ENCODE measurements at regions not wholly inside any gene's neighbourhood (a gene's known extent, or its start where the extent isn't known, plus 50 kb on each side); places are given as distances from the start of the nearest gene placed in this dataset.
"Not testable (repeated sequence)": the region's sequence is repeated elsewhere in the genome, so short reads cannot be mapped to it uniquely, and the experiment has no call there.

DNA sequence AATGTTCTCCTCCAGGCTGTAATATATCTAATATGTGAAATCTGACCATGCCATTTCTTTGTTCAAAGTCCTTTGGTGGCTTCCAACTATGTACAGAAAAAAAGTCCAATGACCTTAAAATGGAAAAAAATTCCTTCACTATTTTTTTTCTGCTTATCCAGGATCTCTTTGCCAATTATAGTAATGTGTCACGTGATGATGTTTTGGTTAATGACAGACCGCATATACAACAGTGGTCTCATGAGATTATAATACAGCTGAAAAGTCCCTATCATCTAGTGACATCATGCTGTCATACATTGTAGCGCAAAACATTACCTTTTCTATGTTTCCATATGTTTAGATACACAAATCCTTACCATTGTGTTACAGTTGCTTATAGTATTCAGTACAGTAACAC, 477.6 kb downstream of the TMEM232 start:
- no peak for DNase-seq (ENCODE audit: low read depth in 2 of 2)

- DNase-seq (ENCODE audit: low read depth in 2 of 2) = no peak
Measured at GRCh38 chr5:110250355-110250754, 476.1 kb downstream of the TMEM232 start.

GRCh38 chr5:110250755-110251154, 475.7 kb downstream of the TMEM232 start:
- DNase-seq (ENCODE audit: low read depth in 2 of 2) = no peak

- no peak for DNase-seq (ENCODE audit: low read depth in 2 of 2)
Measured at GRCh38 chr5:110251366-110251765, 475.1 kb downstream of the TMEM232 start.

DNA sequence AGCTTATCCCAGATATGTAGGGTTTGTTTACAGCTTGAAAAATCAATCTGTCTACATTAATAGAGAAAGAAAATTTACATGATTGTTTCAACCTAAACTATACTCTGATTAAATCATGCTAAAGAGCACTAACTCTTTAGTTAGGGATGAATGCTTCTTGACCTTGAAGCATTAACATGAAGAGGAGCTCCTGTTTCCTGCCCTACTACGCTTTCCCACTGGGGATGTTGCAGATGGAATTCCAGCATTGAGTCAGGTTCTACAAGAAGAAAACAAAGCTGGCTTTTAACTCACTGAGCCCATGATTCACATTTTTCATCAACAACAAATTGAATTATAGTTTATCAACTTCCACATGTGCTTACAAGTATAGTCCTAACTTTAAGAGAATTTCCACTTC, 471.3 kb downstream of the TMEM232 start:
- no peak for DNase-seq (ENCODE audit: low read depth in 2 of 2)

GRCh38 chr5:110256298-110256697, 470.2 kb downstream of the TMEM232 start:
- no peak for DNase-seq (ENCODE audit: low read depth in 2 of 2)

DNA sequence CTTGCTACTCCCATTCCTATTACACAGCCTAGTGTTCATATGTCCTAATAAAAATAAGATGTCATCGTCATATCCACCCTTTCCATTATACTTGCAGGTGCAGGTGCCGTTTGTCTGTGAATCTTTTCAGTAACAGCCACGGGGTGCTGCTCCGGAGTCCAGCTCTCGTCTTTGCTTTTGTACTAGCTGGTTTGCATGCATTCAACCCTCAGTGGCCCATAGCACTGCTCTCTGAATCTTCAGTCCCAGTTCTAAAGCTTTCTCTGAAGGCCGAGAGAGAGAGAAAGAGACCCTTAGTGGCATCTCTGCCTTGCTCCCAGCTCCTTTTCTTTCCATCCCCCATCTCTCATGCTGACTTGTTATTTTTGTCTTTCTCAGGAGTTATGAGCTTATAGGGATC, 468.5 kb downstream of the TMEM232 start:
- no peak for DNase-seq (ENCODE audit: low read depth in 2 of 2)

DNA sequence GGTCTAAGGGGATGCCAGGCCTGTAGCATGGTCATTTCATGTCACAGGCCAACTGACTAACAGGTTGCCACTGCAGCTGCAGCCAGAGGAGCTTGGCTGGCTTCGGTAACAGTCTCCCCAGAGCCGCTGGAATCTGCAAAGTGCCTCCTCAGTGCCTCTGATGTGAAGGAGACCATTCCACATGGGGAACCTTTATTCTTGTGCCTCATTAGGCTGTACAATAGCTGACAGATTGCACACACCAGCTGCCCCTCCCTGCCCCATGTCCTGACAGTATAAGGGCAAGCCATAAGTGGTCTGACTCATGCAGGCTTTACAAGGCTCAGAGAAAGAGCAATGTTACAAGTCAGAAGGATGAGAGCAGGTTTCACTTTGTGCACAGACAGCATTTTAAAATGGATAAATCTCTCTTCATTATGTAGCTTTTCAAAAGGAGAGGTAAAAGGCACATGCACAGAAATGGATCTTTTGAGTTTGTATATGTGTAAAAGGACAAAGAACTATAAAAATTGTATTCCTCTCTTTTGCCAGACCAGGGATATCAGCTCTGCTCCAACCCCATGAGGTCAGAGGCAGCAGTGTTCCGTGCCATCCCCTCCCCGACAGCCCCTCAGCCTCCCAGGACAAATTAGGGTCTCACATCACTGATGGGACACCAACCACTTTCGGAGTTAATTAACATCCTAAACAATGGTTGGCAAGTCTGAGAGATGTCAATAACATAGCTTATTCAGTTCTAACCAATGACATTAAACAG, 467.8 kb downstream of the TMEM232 start:
- DNase-seq (ENCODE audit: low read depth in 2 of 2) = no peak

DNA sequence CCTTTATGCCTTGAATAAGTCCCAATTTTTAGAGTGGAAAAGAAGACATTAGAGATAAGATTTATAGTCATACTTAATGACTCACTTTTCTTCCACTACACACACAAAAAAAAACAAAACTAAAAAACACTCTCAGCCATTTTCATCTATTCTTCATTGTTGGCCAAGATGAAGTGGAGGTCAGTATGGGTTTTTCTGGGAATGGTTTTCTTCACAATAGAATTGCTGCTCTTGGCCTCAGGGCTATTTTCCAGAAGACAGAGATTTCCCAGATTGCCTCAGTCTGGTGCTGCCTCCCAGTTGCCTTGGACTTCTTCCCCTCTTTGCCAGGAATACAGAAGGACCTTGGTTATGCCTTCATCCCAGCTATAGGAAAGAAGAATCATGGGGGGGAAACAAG, 463.7 kb downstream of the TMEM232 start:
- no peak for DNase-seq (ENCODE audit: low read depth in 2 of 2)

DNA sequence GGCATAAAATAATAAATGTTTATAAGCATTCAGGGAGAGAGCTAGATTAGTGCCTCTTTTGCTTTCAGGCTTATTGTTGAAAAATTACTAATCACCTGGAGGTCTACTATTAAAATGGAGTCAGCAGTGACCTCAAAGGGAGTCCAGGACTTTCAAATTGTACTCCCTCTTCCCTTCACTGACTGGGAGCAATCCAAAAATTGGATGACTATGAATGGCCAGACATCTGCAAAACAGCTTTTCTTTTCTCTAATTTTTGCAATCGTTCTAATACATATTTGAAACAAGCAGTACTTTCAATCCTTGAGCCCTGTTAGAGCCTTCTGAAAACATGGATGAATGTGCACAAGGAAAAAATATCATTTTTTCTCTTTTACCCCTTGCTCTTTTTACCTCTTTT, 461.8 kb downstream of the TMEM232 start:
- DNase-seq (ENCODE audit: low read depth in 2 of 2) = no peak

- DNase-seq (ENCODE audit: low read depth in 2 of 2) = no peak
Measured at GRCh38 chr5:110265162-110265561, 461.3 kb downstream of the TMEM232 start.

GRCh38 chr5:110267714-110268113, 458.8 kb downstream of the TMEM232 start:
- no peak for DNase-seq (ENCODE audit: low read depth in 2 of 2)

GRCh38 chr5:110268283-110268682, 458.2 kb downstream of the TMEM232 start:
- no peak for DNase-seq (ENCODE audit: low read depth in 2 of 2)

- DNase-seq (ENCODE audit: low read depth in 2 of 2) = no peak
Measured at GRCh38 chr5:110268985-110269384, 457.5 kb downstream of the TMEM232 start.

DNA sequence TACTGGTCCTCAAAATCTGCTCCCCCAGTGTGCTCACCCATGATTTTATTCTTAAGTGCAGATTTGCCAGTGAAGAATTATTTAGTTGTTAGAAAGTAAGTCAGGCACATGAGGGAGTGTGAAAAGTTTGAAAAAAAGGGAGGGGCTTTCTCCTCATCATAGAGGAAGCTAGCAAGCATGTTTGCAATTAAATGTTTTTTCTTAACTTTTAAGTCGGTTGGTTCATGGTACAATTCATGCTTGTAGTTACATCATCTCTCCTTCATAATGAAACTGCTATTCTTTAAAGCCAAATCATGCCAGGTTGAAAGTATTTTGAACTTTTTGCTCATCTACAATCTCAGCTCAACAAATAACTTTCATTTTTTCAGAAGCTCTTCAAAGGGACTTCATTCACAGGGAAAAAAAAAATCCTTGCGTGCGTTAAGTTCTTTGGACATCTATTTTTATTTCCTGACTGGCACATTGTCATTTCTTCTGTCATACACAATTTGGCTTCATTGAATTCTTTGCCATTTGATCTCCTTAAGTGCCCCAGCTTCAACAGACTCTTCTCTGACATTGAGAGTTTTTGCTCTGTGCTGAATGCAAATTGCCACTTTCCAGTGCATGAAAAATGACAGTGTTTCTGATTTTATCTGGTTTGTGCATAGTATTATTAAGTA, 456.9 kb downstream of the TMEM232 start:
- no peak for DNase-seq (ENCODE audit: low read depth in 2 of 2)

- DNase-seq (ENCODE audit: low read depth in 2 of 2) = no peak
Measured at GRCh38 chr5:110275878-110276277, 450.6 kb downstream of the TMEM232 start.

GRCh38 chr5:110278449-110278848, 448.0 kb downstream of the TMEM232 start:
- not testable (repeated sequence) for DNase-seq (ENCODE audit: low read depth in 2 of 2)

GRCh38 chr5:110284121-110284520, 442.4 kb downstream of the TMEM232 start:
- DNase-seq (ENCODE audit: low read depth in 2 of 2) = not testable (repeated sequence)

DNA sequence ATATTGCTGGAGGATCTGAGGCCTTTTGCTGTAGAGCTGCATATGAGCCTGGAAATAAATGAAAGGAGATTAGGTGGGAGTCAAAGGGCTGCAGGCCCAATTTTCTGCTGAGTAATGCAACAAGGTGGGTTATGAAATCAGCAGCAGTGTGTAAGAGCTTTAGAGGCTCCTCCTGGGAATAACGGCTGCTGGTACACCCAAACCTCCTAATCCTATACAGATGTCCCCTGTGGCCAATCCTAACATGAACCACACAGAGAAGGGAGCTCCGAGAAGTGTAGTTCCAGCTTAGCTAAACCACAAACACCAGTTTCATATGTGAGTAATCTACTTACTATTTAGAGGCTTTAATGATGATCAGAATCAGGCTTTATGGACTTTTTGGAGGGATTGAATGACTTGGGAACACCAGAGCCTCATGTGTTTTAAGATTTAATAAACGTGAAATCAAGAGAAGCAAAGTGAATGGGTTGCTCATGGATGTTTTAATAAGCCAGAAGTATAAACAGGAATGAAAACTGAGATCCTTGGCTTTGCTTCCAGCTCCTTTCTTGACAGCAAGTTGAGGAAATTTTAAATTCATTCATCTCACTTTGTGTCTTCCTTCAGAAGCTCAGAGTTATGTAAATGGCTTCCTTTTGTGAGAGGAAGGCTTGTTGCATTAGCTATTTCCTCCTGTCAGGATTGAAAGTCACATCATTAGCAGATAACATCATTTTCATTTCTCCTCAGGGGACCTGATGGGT, 437.5 kb downstream of the TMEM232 start:
- no peak for DNase-seq (ENCODE audit: low read depth in 2 of 2)

GRCh38 chr5:110289512-110289810, 437.0 kb downstream of the TMEM232 start:
- no peak for DNase-seq (ENCODE audit: low read depth in 2 of 2)

DNA sequence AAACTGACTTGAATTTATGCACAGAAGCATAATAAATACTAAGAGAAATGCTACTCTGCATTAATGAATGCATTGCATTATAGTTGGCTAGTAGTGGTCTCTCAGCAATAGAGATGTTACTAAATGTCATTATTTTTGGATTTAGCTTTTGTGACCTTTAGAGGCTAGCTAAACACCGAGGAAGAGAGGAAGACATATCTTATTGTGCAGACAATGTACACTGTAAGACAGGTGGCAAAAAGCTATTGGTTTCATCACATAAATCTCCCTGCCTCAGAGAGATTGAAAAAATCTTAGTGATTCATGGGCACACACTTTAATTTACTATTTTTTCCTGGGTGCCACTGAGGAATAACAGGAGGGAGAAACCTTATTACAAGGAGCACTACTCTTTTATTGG, 435.9 kb downstream of the TMEM232 start:
- DNase-seq (ENCODE audit: low read depth in 2 of 2) = no peak

- no peak for DNase-seq (ENCODE audit: low read depth in 2 of 2)
Measured at GRCh38 chr5:110294281-110294680, 432.2 kb downstream of the TMEM232 start.

DNA sequence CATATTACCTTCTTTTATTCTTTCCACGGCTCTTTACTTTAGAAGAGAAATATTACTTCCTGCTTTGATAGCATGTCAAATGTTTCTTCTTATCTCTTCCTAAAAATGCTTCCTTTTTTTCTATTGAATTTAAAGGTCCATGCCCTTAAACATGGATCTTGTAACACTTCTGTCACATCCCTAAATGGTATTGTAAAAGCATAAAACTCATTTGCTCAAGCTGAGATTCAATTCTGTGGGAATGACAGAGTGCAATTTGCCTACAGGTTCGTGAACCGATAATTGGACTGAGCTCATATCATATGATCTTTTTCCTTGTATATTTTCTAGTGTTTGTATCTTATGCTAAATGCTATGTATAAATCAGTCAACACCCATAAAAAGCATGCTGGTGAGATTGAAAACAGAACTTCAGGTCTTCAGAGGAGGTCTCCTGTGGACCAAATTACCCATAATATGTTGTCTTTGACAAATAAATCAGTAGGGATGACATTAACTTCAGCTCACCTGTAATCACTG, 429.3 kb downstream of the TMEM232 start:
- DNase-seq (ENCODE audit: low read depth in 2 of 2) = no peak

All from stimulated activated CD4-positive, alpha-beta T cell treated with anti-CD3 and anti-CD28 coated beads, Interleukin-1b, Interleukin-23, amount 100 ng/mL, for 4 hours (primary cell).